NCI-H82 (cell line): ENCODE measurements at regions not wholly inside any gene's neighbourhood (a gene's known extent, or its start where the extent isn't known, plus 50 kb on each side); places are given as distances from the start of the nearest gene placed in this dataset.
A peak's percentile ranks its signal among the peaks of the same experiment; 100 is the strongest.
"Not testable (repeated sequence)": the region's sequence is repeated elsewhere in the genome, so short reads cannot be mapped to it uniquely, and the experiment has no call there.

Source experiments
- DNase-seq: peaks from one replicate; lab custom pipeline; 2025; lab: John Stamatoyannopoulos, UW

- no peak for DNase-seq
Measured at GRCh38 chr2:185265747-185266146, 472.9 kb upstream of the FSIP2 start.

GRCh38 chr2:185268651-185269050 lies 470.0 kb upstream of the FSIP2 start:
- no peak for DNase-seq

GRCh38 chr2:185274718-185275484 lies 463.7 kb upstream of the FSIP2 start:
- DNase-seq, result peak; percentile 38

- not testable (repeated sequence) for DNase-seq
Measured at GRCh38 chr2:185275979-185276378, 462.6 kb upstream of the FSIP2 start.

- no peak for DNase-seq
Measured at GRCh38 chr2:185278761-185279160, 459.8 kb upstream of the FSIP2 start.

GRCh38 chr2:185279999-185280398 lies 458.6 kb upstream of the FSIP2 start:
- DNase-seq, result peak; percentile 48

GRCh38 chr2:185284696-185285095 lies 453.9 kb upstream of the FSIP2 start:
- no peak for DNase-seq

GRCh38 chr2:185290012-185290411 lies 448.6 kb upstream of the FSIP2 start:
- peak; percentile 23 for DNase-seq

- DNase-seq, result peak; percentile 73
Measured at GRCh38 chr2:185291035-185291647, 447.5 kb upstream of the FSIP2 start.

GRCh38 chr2:185299867-185300266 lies 438.7 kb upstream of the FSIP2 start:
- no peak for DNase-seq

GRCh38 chr2:185306119-185306518 lies 432.5 kb upstream of the FSIP2 start:
- no peak for DNase-seq

- DNase-seq, result no peak
Measured at GRCh38 chr2:185316383-185316782, 422.2 kb upstream of the FSIP2 start.

GRCh38 chr2:185318271-185318724 lies 420.3 kb upstream of the FSIP2 start:
- DNase-seq, result no peak

GRCh38 chr2:185335879-185336278 lies 402.7 kb upstream of the FSIP2 start:
- no peak for DNase-seq

GRCh38 chr2:185337033-185337432 lies 401.6 kb upstream of the FSIP2 start:
- no peak for DNase-seq

- DNase-seq, result no peak
Measured at GRCh38 chr2:185338104-185338503, 400.5 kb upstream of the FSIP2 start.

- no peak for DNase-seq
Measured at GRCh38 chr2:185347445-185347844, 391.2 kb upstream of the FSIP2 start.

GRCh38 chr2:185360776-185361175 lies 377.8 kb upstream of the FSIP2 start:
- DNase-seq, result no peak

- DNase-seq, result no peak
Measured at GRCh38 chr2:185372188-185372587, 366.4 kb upstream of the FSIP2 start.

GRCh38 chr2:185373229-185373628 lies 365.4 kb upstream of the FSIP2 start:
- DNase-seq, result no peak

- DNase-seq, result no peak
Measured at GRCh38 chr2:185374878-185375277, 363.7 kb upstream of the FSIP2 start.

GRCh38 chr2:185375731-185376130 lies 362.9 kb upstream of the FSIP2 start:
- no peak for DNase-seq

- no peak for DNase-seq
Measured at GRCh38 chr2:185381631-185382030, 357.0 kb upstream of the FSIP2 start.
